Endothelial cell of umbilical vein (primary cell): ENCODE measurements at regions not wholly inside any gene's neighbourhood (a gene's known extent, or its start where the extent isn't known, plus 50 kb on each side); places are given as distances from the start of the nearest gene placed in this dataset.

Experiments
- BruUV-seq: library from RNA; stranded (reverse); fragments of 400-500 nt; replicated peaks from 2 replicates; lab custom pipeline; 2021; lab: Mats Ljungman, UMichigan
- CTCF ChIA-PET: fragments of 300-600, 350-600 bp; sonication (Branson Sonifier 250); formaldehyde crosslinking; loops from one replicate; lab custom pipeline; 2021; ENCODE audit warnings: antibody characterized with exemption, inconsistent platforms; lab: Charles Lee
- POLR2A ChIA-PET: fragments of 300-600, 350-600 bp; sonication (Branson Sonifier 250); formaldehyde crosslinking; loops from one replicate; lab custom pipeline; 2021; ENCODE audit warnings: antibody characterized with exemption, inconsistent platforms; lab: Charles Lee
- DNase-seq: peaks from one replicate; pipeline ENCODE4 v3.0.0-alpha.2; 2011; ENCODE audit warnings: low read depth, low spot score
- FAIRE-seq: peaks from 2 replicates; lab custom pipeline; 2011; peaks lifted over from hg19 to GRCh38; lab: Jason Lieb, UNC
- H2AFZ ChIP-seq: 2 replicates; pipeline ENCODE4 v1.6.0; 2012; ENCODE audit warnings: low read depth, low read length, control low read depth, inconsistent platforms
- H3K27ac ChIP-seq: 2 replicates; pipeline ENCODE4 v1.5.1; 2011; ENCODE audit warnings: low read depth, mild to moderate bottlenecking, control low read depth, low read length, moderate library complexity; ENCODE audit not compliant: insufficient read depth
- H3K27me3 ChIP-seq, 2 experiments: 2 replicates each; pipeline versions ENCODE4 v1.6.0 to v1.6.1; 2011; ENCODE audit warnings: low read length in 2 of 2, mixed read lengths in 1 of 2; ENCODE audit not compliant: control insufficient read depth in 2 of 2, insufficient read depth in 2 of 2
- H3K36me3 ChIP-seq, 2 experiments: 2 replicates in 1 of 2; 3 replicates in 1 of 2; pipeline ENCODE4 v1.5.1; 2011; ENCODE audit warnings: low read length in 2 of 2, mild to moderate bottlenecking in 1 of 2, moderate library complexity in 1 of 2; ENCODE audit not compliant: control insufficient read depth in 2 of 2, insufficient read depth in 2 of 2; ENCODE audit errors: extremely low read depth in 1 of 2
- H3K4me1 ChIP-seq: 3 replicates; pipeline ENCODE4 v1.5.1; 2011; ENCODE audit warnings: mild to moderate bottlenecking, low read length; ENCODE audit not compliant: control insufficient read depth, insufficient read depth; ENCODE audit errors: extremely low read depth
- H3K4me2 ChIP-seq: 2 replicates; pipeline ENCODE4 v1.6.1; 2011; ENCODE audit warnings: low read length, control low read depth, mixed read lengths; ENCODE audit not compliant: insufficient read depth
- H3K4me3 ChIP-seq, 3 experiments: fragments of 200-600 bp in 1 of 3; sonication (generic), shearing (Covaris generic) in 1 of 3; replicated peaks in 1 of 3; 2 replicates each; pipeline ENCODE4 v1.5.1; 2011 to 2016; ENCODE audit warnings: control low read depth in 3 of 3, low read length in 3 of 3, mild to moderate bottlenecking in 2 of 3, inconsistent platforms in 1 of 3, low read depth in 1 of 3, moderate library complexity in 1 of 3; ENCODE audit not compliant: insufficient read depth in 1 of 3
- H3K79me2 ChIP-seq: 2 replicates; pipeline ENCODE4 v1.6.0; 2012; ENCODE audit warnings: low read length, inconsistent platforms; ENCODE audit not compliant: control insufficient read depth, insufficient read depth
- H3K9ac ChIP-seq: replicated peaks from 2 replicates; pipeline ENCODE3; 2011; ENCODE audit warnings: low read length, control low read depth; ENCODE audit not compliant: insufficient read depth; ENCODE audit errors: extremely low read depth
- H3K9me1 ChIP-seq: replicated peaks from 3 replicates; pipeline ENCODE4 v1.6.0; 2011; ENCODE audit warnings: mild to moderate bottlenecking, low read length; ENCODE audit not compliant: control insufficient read depth, insufficient read depth; ENCODE audit errors: extremely low read depth
- H3K9me3 ChIP-seq: replicated peaks from 2 replicates; pipeline ENCODE4 v1.5.1; 2012; ENCODE audit warnings: low read length, inconsistent platforms; ENCODE audit not compliant: control insufficient read depth, insufficient read depth
- H4K20me1 ChIP-seq: replicated peaks from 2 replicates; pipeline ENCODE3; 2011; ENCODE audit warnings: mild to moderate bottlenecking, low read length; ENCODE audit not compliant: control insufficient read depth, insufficient read depth; ENCODE audit errors: extremely low read depth
- CTCF ChIP-seq, 2 donors: IDR thresholded peaks; 1 replicate in 1 of 2; 2 replicates in 1 of 2; pipeline ENCODE4 v1.5.1; 2011; ENCODE audit warnings: low read length in 2 of 2, mild to moderate bottlenecking in 2 of 2, moderate library complexity in 2 of 2, control low read depth in 1 of 2, inconsistent platforms in 1 of 2, low read depth in 1 of 2; ENCODE audit not compliant: insufficient read depth in 1 of 2; ENCODE audit errors: extremely low read depth in 1 of 2
- EZH2 ChIP-seq: IDR thresholded peaks from 2 replicates; pipeline ENCODE4 v1.6.1; 2012; ENCODE audit warnings: borderline replicate concordance, low read depth, mild to moderate bottlenecking, moderate library complexity, low read length, inconsistent platforms; ENCODE audit not compliant: severe bottlenecking
- FOS ChIP-seq: IDR thresholded peaks from 2 replicates; pipeline ENCODE4 v1.6.1; 2011; ENCODE audit warnings: mild to moderate bottlenecking, low read length, moderate library complexity, borderline replicate concordance; ENCODE audit not compliant: insufficient read depth
- GATA2 ChIP-seq: IDR thresholded peaks from 2 replicates; pipeline ENCODE4 v1.7.0; 2011; ENCODE audit warnings: low read depth, mild to moderate bottlenecking, moderate library complexity, mixed read lengths, low read length; ENCODE audit not compliant: insufficient read length, insufficient read depth
- JUN ChIP-seq: IDR thresholded peaks from 2 replicates; pipeline ENCODE4 v1.6.1; 2011; ENCODE audit warnings: borderline replicate concordance, low read depth; ENCODE audit not compliant: insufficient read length, insufficient read depth
- MAX ChIP-seq: IDR thresholded peaks from 2 replicates; pipeline ENCODE4 v1.6.1; 2011; ENCODE audit not compliant: insufficient read depth, insufficient read length
- MYC ChIP-seq: IDR thresholded peaks from one replicate; pipeline ENCODE4 v1.6.1; 2011; ENCODE audit warnings: mild to moderate bottlenecking, low read depth, low read length
- POLR2A ChIP-seq: IDR thresholded peaks from 2 replicates; pipeline ENCODE4 v1.6.1; 2012; ENCODE audit warnings: low read depth, mild to moderate bottlenecking, control low read depth, low read length
- POLR2AphosphoS5 ChIP-seq: IDR thresholded peaks from 2 replicates; pipeline ENCODE4 v1.6.1; 2012; ENCODE audit warnings: low read depth, mild to moderate bottlenecking, control low read depth, low read length, moderate library complexity; ENCODE audit not compliant: insufficient read depth
- dilution Hi-C: fragments of 300-500 bp; cut with MboI; formaldehyde crosslinking; loops from one replicate; pipeline ENCODE4 v1.15.0; 2019; ENCODE audit warnings: low sequenced_read_pairs; ENCODE audit not compliant: extremely low pct_ligation_motif_present
- intact Hi-C: fragments of 100-400 bp; cut with micrococcal nuclease; formaldehyde crosslinking; loops from one replicate; pipeline ENCODE4 v1.10.0; 2022

GRCh38 chr15:70450142-70450443, 313.3 kb downstream of the UACA start:
- intact Hi-C loops (no loop called here), dilution Hi-C loops (no loop called here)
- no peak overlapping the region for H3K4me3 ChIP-seq
- FAIRE-seq: no peak
- BruUV-seq: no TSS peak
- no peak overlapping the region for H3K9ac ChIP-seq
- TF ChIP-seq JUN (no peak), POLR2A (no peak), POLR2AphosphoS5 (no peak), CTCF (IDR thresholded peaks at IDR 0.05; ENCODE audit: extremely low read depth in 1 of 2, insufficient read depth in 1 of 2, low read depth in 1 of 2, low read length in 2 of 2) (no peak), GATA2 (no peak), FOS (no peak), MAX (no peak), EZH2 (no peak), MYC (no peak)
- POLR2A ChIA-PET: no interaction called here
- H3K4me1 ChIP-seq: no peaks in the 10 kb centered on the region
- H4K20me1 ChIP-seq: no peaks in the 10 kb centered on the region
- H3K27ac ChIP-seq: no peak overlapping the region
- H3K9me1 ChIP-seq: no peaks in the 10 kb centered on the region
- no peak overlapping the region for H3K4me2 ChIP-seq
- H3K79me2 ChIP-seq: no peaks in the 10 kb centered on the region
- CTCF ChIA-PET: interaction anchor here (2.7 kb wide), 1 partner anchor 10 kb away, joined by 7 read pairs; no protein-coding TSS in a partner anchor
- no peak overlapping the region for H2AFZ ChIP-seq
- H3K9me3 ChIP-seq: no peaks in the 10 kb centered on the region
- H3K27me3 ChIP-seq: peaks cover 4 to 7% of the 10 kb centered on the region in 2 experiments
- no peak for DNase-seq
- no peaks in the 10 kb centered on the region for H3K36me3 ChIP-seq
